ENCODE measurements at regions not wholly inside any gene's neighbourhood (a gene's known extent, or its start where the extent isn't known, plus 50 kb on each side); places are given as distances from the start of the nearest gene placed in this dataset.
"Not testable (repeated sequence)": the region's sequence is repeated elsewhere in the genome, so short reads cannot be mapped to it uniquely, and the experiment has no call there.

DNA sequence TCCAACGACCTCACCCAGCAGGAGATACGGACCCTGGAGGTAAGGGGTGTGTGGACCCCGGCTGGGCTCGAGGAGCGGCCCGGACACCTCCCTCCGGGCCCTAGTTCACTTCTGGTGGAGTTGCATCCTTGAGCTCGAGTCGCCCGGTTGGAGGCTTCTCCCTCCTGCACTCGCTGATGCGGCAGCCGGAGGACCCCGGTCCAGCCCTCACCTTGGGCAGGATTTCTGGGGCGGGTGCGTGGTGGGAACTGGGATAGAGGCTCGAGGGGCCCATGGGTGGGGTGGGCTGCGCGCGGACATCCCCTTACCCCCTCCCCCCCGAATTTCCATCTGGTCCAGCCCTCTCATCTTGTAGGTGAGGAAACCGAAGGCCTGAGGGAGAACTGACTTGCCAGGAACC is 311.8 kb downstream of the TP53TG3F start:
- TF ChIP-seq, protein P1, sequence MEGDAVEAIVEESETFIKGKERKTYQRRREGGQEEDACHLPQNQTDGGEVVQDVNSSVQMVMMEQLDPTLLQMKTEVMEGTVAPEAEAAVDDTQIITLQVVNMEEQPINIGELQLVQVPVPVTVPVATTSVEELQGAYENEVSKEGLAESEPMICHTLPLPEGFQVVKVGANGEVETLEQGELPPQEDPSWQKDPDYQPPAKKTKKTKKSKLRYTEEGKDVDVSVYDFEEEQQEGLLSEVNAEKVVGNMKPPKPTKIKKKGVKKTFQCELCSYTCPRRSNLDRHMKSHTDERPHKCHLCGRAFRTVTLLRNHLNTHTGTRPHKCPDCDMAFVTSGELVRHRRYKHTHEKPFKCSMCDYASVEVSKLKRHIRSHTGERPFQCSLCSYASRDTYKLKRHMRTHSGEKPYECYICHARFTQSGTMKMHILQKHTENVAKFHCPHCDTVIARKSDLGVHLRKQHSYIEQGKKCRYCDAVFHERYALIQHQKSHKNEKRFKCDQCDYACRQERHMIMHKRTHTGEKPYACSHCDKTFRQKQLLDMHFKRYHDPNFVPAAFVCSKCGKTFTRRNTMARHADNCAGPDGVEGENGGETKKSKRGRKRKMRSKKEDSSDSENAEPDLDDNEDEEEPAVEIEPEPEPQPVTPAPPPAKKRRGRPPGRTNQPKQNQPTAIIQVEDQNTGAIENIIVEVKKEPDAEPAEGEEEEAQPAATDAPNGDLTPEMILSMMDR (IDR thresholded peaks at IDR 0.05) = not testable (repeated sequence)
- not testable (repeated sequence) for TF ChIP-seq POLR2A (IDR thresholded peaks at IDR 0.05)
